H1 (cell line): ENCODE measurements at regions not wholly inside any gene's neighbourhood (a gene's known extent, or its start where the extent isn't known, plus 50 kb on each side); places are given as distances from the start of the nearest gene placed in this dataset.

Source experiments
- CTCF ChIA-PET: fragments of 300-600 bp; sonication (Branson Sonifier 250); formaldehyde crosslinking; loops from one replicate; lab custom pipeline; 2021; ENCODE audit not compliant: partially characterized antibody; lab: Charles Lee
- POLR2A ChIA-PET: fragments of 300-600 bp; sonication (Branson Sonifier 250); formaldehyde crosslinking; loops from one replicate; lab custom pipeline; 2021; ENCODE audit warnings: inconsistent platforms; ENCODE audit not compliant: partially characterized antibody; lab: Charles Lee
- DNase-seq, 2 experiments: peaks; one replicate each; pipeline versions ENCODE4 v3.0.0 to v3.0.0-alpha.2; 2010 to 2022; ENCODE audit warnings: low spot score in 2 of 2, low read depth in 1 of 2, mixed read lengths in 1 of 2
- FAIRE-seq: peaks from 2 replicates; lab custom pipeline; 2011; peaks lifted over from hg19 to GRCh38; lab: Jason Lieb, UNC
- H2AFZ ChIP-seq: 2 replicates; pipeline ENCODE4 v1.8.1; 2012; ENCODE audit warnings: low read length, inconsistent platforms
- H2AK5ac ChIP-seq: 2 replicates; pipeline ENCODE4 v1.6.1; 2013; ENCODE audit warnings: low read depth, low read length
- H2BK120ac ChIP-seq: replicated peaks from 2 replicates; pipeline ENCODE3; 2013; ENCODE audit warnings: low read depth, low read length, inconsistent platforms
- H2BK12ac ChIP-seq: 2 replicates; pipeline ENCODE4 v1.6.1; 2013; ENCODE audit warnings: low read depth, low read length
- H2BK15ac ChIP-seq: 2 replicates; pipeline ENCODE4 v1.6.1; 2013; ENCODE audit warnings: low read length
- H2BK20ac ChIP-seq: 2 replicates; pipeline ENCODE4 v1.6.1; 2013; ENCODE audit warnings: low read length
- H2BK5ac ChIP-seq: 2 replicates; pipeline ENCODE4 v1.6.1; 2013; ENCODE audit warnings: low read depth, low read length
- H3K14ac ChIP-seq: 2 replicates; pipeline ENCODE4 v1.6.1; 2013; ENCODE audit warnings: inconsistent platforms; ENCODE audit not compliant: insufficient read length
- H3K18ac ChIP-seq: 2 replicates; pipeline ENCODE4 v1.6.1; 2013; ENCODE audit warnings: low read length; ENCODE audit errors: extremely low read depth
- H3K23ac ChIP-seq: 2 replicates; pipeline ENCODE4 v1.6.1; 2013; ENCODE audit warnings: inconsistent platforms; ENCODE audit not compliant: insufficient read length
- H3K23me2 ChIP-seq: 2 replicates; pipeline ENCODE4 v1.6.1; 2013; ENCODE audit warnings: low read depth, low read length
- H3K27ac ChIP-seq: 2 replicates; pipeline ENCODE4 v1.6.1; 2011; ENCODE audit warnings: low read depth, low read length, inconsistent platforms
- H3K27me3 ChIP-seq, 4 experiments: replicated peaks in 1 of 4; 1 replicate in 1 of 4; 2 replicates in 3 of 4; pipeline versions ENCODE4 v1.6.1 to v1.8.1; 2011 to 2013; ENCODE audit warnings: low read length in 3 of 4, mild to moderate bottlenecking in 3 of 4, inconsistent platforms in 2 of 4, mixed read lengths in 2 of 4, moderate library complexity in 1 of 4; ENCODE audit not compliant: control insufficient read depth in 3 of 4, insufficient read depth in 3 of 4; ENCODE audit errors: extremely low read depth in 1 of 4
- H3K36me3 ChIP-seq, 4 experiments: 2 replicates each; pipeline versions ENCODE4 v1.6.1 to v1.8.1; 2011 to 2013; ENCODE audit warnings: mild to moderate bottlenecking in 4 of 4, low read length in 3 of 4, moderate library complexity in 2 of 4, control low read depth in 1 of 4, inconsistent platforms in 1 of 4; ENCODE audit not compliant: insufficient read depth in 4 of 4, control insufficient read depth in 2 of 4
- H3K4ac ChIP-seq: replicated peaks from 2 replicates; pipeline ENCODE3; 2013; ENCODE audit warnings: low read length, low read depth, mixed read lengths, inconsistent platforms; ENCODE audit not compliant: insufficient read length
- H3K4me1 ChIP-seq, 4 experiments: replicated peaks in 1 of 4; 1 replicate in 1 of 4; 2 replicates in 3 of 4; pipeline versions ENCODE4 v1.6.1 to v1.8.1; 2011 to 2013; ENCODE audit warnings: low read length in 3 of 4, inconsistent platforms in 2 of 4, mixed read lengths in 1 of 4; ENCODE audit not compliant: insufficient read depth in 4 of 4, control insufficient read depth in 3 of 4
- H3K4me2 ChIP-seq, 2 experiments: 2 replicates each; pipeline versions ENCODE4 v1.6.1 to v1.8.1; 2011 to 2013; ENCODE audit warnings: low read depth in 2 of 2, low read length in 2 of 2, control low read depth in 1 of 2, inconsistent platforms in 1 of 2, mild to moderate bottlenecking in 1 of 2; ENCODE audit not compliant: insufficient read depth in 1 of 2
- H3K4me3 ChIP-seq, 4 experiments: fragments of 200-600, 300-600 bp in 1 of 4; sonication (generic), shearing (Covaris generic), sonication (Bioruptor Twin) in 1 of 4; 2 replicates each; pipeline versions ENCODE4 v1.5.1 to v1.8.1; 2011 to 2016; ENCODE audit warnings: low read length in 4 of 4, low read depth in 3 of 4, control low read depth in 2 of 4, inconsistent platforms in 2 of 4, mild to moderate bottlenecking in 2 of 4, mixed read lengths in 1 of 4, moderate library complexity in 1 of 4; ENCODE audit not compliant: insufficient read depth in 2 of 4; ENCODE audit errors: extremely low read depth in 1 of 4
- H3K56ac ChIP-seq: replicated peaks from 2 replicates; pipeline ENCODE3; 2013; ENCODE audit warnings: low read depth, mild to moderate bottlenecking, mixed read lengths, low read length, inconsistent platforms; ENCODE audit not compliant: insufficient read length
- H3K79me1 ChIP-seq: 2 replicates; pipeline ENCODE4 v1.6.1; 2013; ENCODE audit warnings: low read depth, low read length, control low read depth
- H3K79me2 ChIP-seq, 2 experiments: 2 replicates each; pipeline versions ENCODE4 v1.6.1 to v1.8.1; 2012 to 2013; ENCODE audit warnings: low read length in 2 of 2, mild to moderate bottlenecking in 2 of 2, inconsistent platforms in 1 of 2; ENCODE audit not compliant: insufficient read depth in 2 of 2, control insufficient read depth in 1 of 2
- H3K9ac ChIP-seq, 4 experiments: replicated peaks in 1 of 4; 1 replicate in 1 of 4; 2 replicates in 3 of 4; pipeline versions ENCODE4 v1.6.1 to v1.8.1; 2011 to 2013; ENCODE audit warnings: low read depth in 3 of 4, low read length in 3 of 4, control low read depth in 2 of 4, mild to moderate bottlenecking in 2 of 4, moderate library complexity in 2 of 4, inconsistent platforms in 1 of 4; ENCODE audit errors: extremely low read depth in 1 of 4
- H3K9me3 ChIP-seq, 2 experiments: 2 replicates each; pipeline versions ENCODE4 v1.6.1 to v1.8.1; 2012 to 2013; ENCODE audit warnings: mild to moderate bottlenecking in 2 of 2, moderate library complexity in 2 of 2, control low read depth in 1 of 2, inconsistent platforms in 1 of 2, low read depth in 1 of 2, low read length in 1 of 2, mixed read lengths in 1 of 2; ENCODE audit not compliant: insufficient read depth in 2 of 2
- H4K20me1 ChIP-seq, 2 experiments: replicated peaks in 1 of 2; 2 replicates each; pipeline versions ENCODE3 to v1.8.1; 2011 to 2013; ENCODE audit warnings: inconsistent platforms in 2 of 2, low read length in 2 of 2, mild to moderate bottlenecking in 1 of 2; ENCODE audit not compliant: insufficient read depth in 2 of 2, control insufficient read depth in 1 of 2
- H4K5ac ChIP-seq: 2 replicates; pipeline ENCODE4 v1.6.1; 2013; ENCODE audit warnings: low read length, low read depth, mixed read lengths, inconsistent platforms; ENCODE audit not compliant: insufficient read length
- H4K8ac ChIP-seq: 2 replicates; pipeline ENCODE4 v1.8.0; 2013; ENCODE audit warnings: mild to moderate bottlenecking, moderate library complexity, low read length, inconsistent platforms; ENCODE audit not compliant: insufficient read depth; ENCODE audit errors: extremely low read depth
- H4K91ac ChIP-seq: replicated peaks from 2 replicates; pipeline ENCODE3; 2013; ENCODE audit warnings: low read length, mixed read lengths, inconsistent platforms; ENCODE audit not compliant: insufficient read length
- CHD1 ChIP-seq: IDR thresholded peaks from 2 replicates; pipeline ENCODE4 v1.6.1; 2012; ENCODE audit warnings: low read depth, low read length, improper control_type of control experiment
- CREB1 ChIP-seq: IDR thresholded peaks from 2 replicates; pipeline ENCODE4 v1.6.1; 2012; ENCODE audit warnings: inconsistent platforms
- E2F6 ChIP-seq: IDR thresholded peaks from 2 replicates; pipeline ENCODE4 v1.6.1; 2012; ENCODE audit warnings: inconsistent platforms
- GTF2F1 ChIP-seq: IDR thresholded peaks from 2 replicates; pipeline ENCODE4 v1.6.1; 2012; ENCODE audit warnings: low read depth, low read length, improper control_type of control experiment, borderline replicate concordance
- HDAC2 ChIP-seq, 2 experiments: fragments of 300-600 bp in 1 of 2; sonication (generic) in 1 of 2; IDR thresholded peaks; 2 replicates each; pipeline ENCODE4 v1.6.1; 2011 to 2012; ENCODE audit warnings: low read depth in 2 of 2, low read length in 2 of 2, mild to moderate bottlenecking in 2 of 2, moderate library complexity in 2 of 2, borderline replicate concordance in 1 of 2, inconsistent platforms in 1 of 2
- HDAC6 ChIP-seq: IDR thresholded peaks from one replicate; pipeline ENCODE4 v1.7.1; 2012; ENCODE audit warnings: low read depth, mild to moderate bottlenecking, inconsistent platforms, low read length, moderate library complexity
- JUN ChIP-seq: IDR thresholded peaks from 2 replicates; pipeline ENCODE4 v1.6.1; 2011; ENCODE audit warnings: low read depth, mild to moderate bottlenecking, improper control_type of control experiment, low read length
- NRF1 ChIP-seq: IDR thresholded peaks from 2 replicates; pipeline ENCODE4 v1.6.1; 2011; ENCODE audit warnings: mild to moderate bottlenecking, low read depth, low read length, improper control_type of control experiment
- PHF8 ChIP-seq: fragments of 200-600 bp; sonication (generic); conservative IDR thresholded peaks from 2 replicates; pipeline ENCODE4 v1.7.1; 2012; ENCODE audit warnings: low read depth, mild to moderate bottlenecking, inconsistent platforms, low read length, moderate library complexity
- POLR2AphosphoS5 ChIP-seq: IDR thresholded peaks from 2 replicates; pipeline ENCODE4 v1.6.1; 2011; ENCODE audit warnings: low read depth, low read length
- RAD21 ChIP-seq, 2 experiments: IDR thresholded peaks in 1 of 2; conservative IDR thresholded peaks in 1 of 2; 2 replicates each; pipeline ENCODE4 v1.6.1; 2011; ENCODE audit warnings: low read depth in 2 of 2, low read length in 2 of 2, improper control_type of control experiment in 1 of 2, inconsistent platforms in 1 of 2, mild to moderate bottlenecking in 1 of 2, moderate library complexity in 1 of 2
- SP1 ChIP-seq: IDR thresholded peaks from 2 replicates; pipeline ENCODE4 v1.6.1; 2011; ENCODE audit warnings: low read depth, low read length
- SRF ChIP-seq: IDR thresholded peaks from 2 replicates; pipeline ENCODE4 v1.6.1; 2011; ENCODE audit warnings: mild to moderate bottlenecking, low read depth, low read length, moderate library complexity
- TEAD4 ChIP-seq: IDR thresholded peaks from 2 replicates; pipeline ENCODE4 v1.6.1; 2012; ENCODE audit warnings: low read depth, low read length, inconsistent platforms, mixed read lengths
- WGBS, 2 experiments: shearing (Covaris generic) in 1 of 2; methylation state at CpG; one replicate each; pipeline versions ENCODE4 v1.1.6 to v1.1.7; 2013 to 2015; ENCODE audit warnings: low lambda C conversion rate in 2 of 2, mixed read lengths in 2 of 2, inconsistent platforms in 1 of 2, low coverage in 1 of 2, missing lambda C conversion rate in 1 of 2; ENCODE audit not compliant: insufficient replicate concordance in 2 of 2, insufficient coverage in 1 of 2, insufficient read length in 1 of 2; ENCODE audit errors: extremely low coverage in 1 of 2, missing lambda C conversion rate in 1 of 2; 5-methylcytosine and 5-hydroxymethylcytosine counted together
- TF ChIP-seq, protein P1 (sequence below): IDR thresholded peaks from 2 replicates; pipeline ENCODE4 v1.6.1; 2012; ENCODE audit warnings: inconsistent platforms

DNA sequence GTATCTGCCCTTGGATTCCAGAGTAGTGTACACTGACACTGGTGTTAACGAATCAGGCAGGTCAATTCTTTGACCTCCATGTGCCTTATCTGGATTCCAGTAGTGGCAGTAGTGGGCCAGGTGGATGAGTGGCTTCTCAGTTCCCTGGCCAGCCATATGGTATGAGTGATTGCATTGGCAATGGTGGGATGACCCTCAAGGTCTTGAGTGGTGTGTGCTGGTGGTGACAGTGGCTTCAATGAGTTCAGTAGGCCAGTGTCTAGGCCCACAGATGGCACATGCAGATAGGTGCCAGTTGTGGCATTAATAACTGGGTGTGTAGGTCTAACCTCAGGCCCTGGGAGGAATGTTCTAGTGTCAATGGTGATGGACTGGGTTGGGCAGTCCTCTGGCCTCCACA is 674.1 kb upstream of the NXPH2 start:
- Histone ChIP-seq H3K79me2 (no peaks in the 10 kb centered on the region), H3K23ac (no peak overlapping the region), H3K4me3 (no peak overlapping the region), H3K4ac (no peak overlapping the region), H3K9ac (no peak overlapping the region), H4K20me1 (no peaks in the 10 kb centered on the region), H3K27ac (no peak overlapping the region), H4K8ac (no peak overlapping the region), H3K18ac (no peak overlapping the region), H3K14ac (no peak overlapping the region), H2AFZ (no peak overlapping the region), H4K5ac (no peak overlapping the region), H3K4me2 (no peak overlapping the region), H2BK5ac (no peak overlapping the region), H3K9me3 (peaks cover 0 to 2% of the 10 kb centered on the region in 2 experiments; a peak in 1 of 4 replicates), H3K56ac (no peak overlapping the region), H2BK15ac (no peak overlapping the region), H3K27me3 (no peaks in the 10 kb centered on the region), H3K4me1 (no peaks in the 10 kb centered on the region), H2BK20ac (no peak overlapping the region), H2BK120ac (no peak overlapping the region), H3K36me3 (no peaks in the 10 kb centered on the region), H3K79me1 (no peaks in the 10 kb centered on the region), H2BK12ac (no peak overlapping the region), H3K23me2 (no peaks in the 10 kb centered on the region), H2AK5ac (no peak overlapping the region), H4K91ac (no peak overlapping the region)
- ChIA-PET CTCF (no interaction called here), POLR2A (no interaction called here)
- no peak for DNase-seq
- 87% methylated on average over 1 of the region's 1 CpG; no CpG with 5 or more reads in 1 of the 2 experiments for WGBS, 2 experiments
- no peak for FAIRE-seq
- TF ChIP-seq SP1 (no peak), CHD1 (no peak), POLR2AphosphoS5 (no peak), E2F6 (no peak), TEAD4 (no peak), GTF2F1 (no peak), CREB1 (no peak), RAD21 (IDR thresholded peaks at IDR 0.05 in 1 of 2, conservative IDR thresholded peaks at IDR 0.05 in 1 of 2; ENCODE audit: low read depth in 2 of 2, low read length in 2 of 2) (no peak), HDAC2 (IDR thresholded peaks at IDR 0.05; ENCODE audit: borderline replicate concordance in 1 of 2, low read depth in 2 of 2, low read length in 2 of 2) (no peak), SRF (no peak), JUN (no peak), NRF1 (no peak), PHF8 (no peak), HDAC6 (no peak)
- TF ChIP-seq, protein P1, sequence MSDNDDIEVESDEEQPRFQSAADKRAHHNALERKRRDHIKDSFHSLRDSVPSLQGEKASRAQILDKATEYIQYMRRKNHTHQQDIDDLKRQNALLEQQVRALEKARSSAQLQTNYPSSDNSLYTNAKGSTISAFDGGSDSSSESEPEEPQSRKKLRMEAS, result no peak
